ENCODE measurements at regions not wholly inside any gene's neighbourhood (a gene's known extent, or its start where the extent isn't known, plus 50 kb on each side); places are given as distances from the start of the nearest gene placed in this dataset.

DNA sequence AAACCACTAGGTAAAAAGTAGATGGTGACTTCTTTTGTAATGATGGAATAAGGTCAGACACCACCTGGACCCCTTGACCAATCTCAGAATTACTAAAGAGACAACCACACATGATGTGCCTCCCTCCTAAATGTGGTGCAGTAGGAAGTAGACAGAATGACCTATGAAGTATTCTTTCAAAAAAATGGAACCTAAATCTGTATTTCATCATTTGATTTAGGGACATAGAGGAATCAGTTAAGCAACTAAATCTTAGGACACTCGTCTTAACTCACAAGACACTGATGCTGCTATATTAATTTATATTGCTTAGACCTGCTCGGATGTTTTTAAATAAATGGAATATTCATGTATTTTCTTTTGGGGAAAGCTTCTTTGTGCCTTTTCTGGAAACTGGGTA is 80.9 kb upstream of the IRF2BP2 start:
- no peak for TF ChIP-seq CTCF (IDR thresholded peaks at IDR 0.05; ENCODE audit: insufficient read depth, low read length, poor library complexity, severe bottlenecking)
- H3K27me3 ChIP-seq (replicated peaks; ENCODE audit: control insufficient read depth, insufficient read depth, low read length): no peaks in the 10 kb centered on the region
- no peak overlapping the region for H3K4me3 ChIP-seq (replicated peaks; ENCODE audit: low read depth, low read length)
- H3K36me3 ChIP-seq (ENCODE audit: control insufficient read depth, insufficient read depth, low read length): no peaks in the 10 kb centered on the region; the same call in 1 of the 2 replicates
- DNase-seq (ENCODE audit: extremely low read depth, insufficient read length): no peak

- no peaks in the 10 kb centered on the region for H3K36me3 ChIP-seq (ENCODE audit: control insufficient read depth, insufficient read depth, low read length)
- DNase-seq (ENCODE audit: extremely low read depth, insufficient read length): no peak
- no peak for TF ChIP-seq CTCF (IDR thresholded peaks at IDR 0.05; ENCODE audit: insufficient read depth, low read length, poor library complexity, severe bottlenecking)
- no peak overlapping the region for H3K4me3 ChIP-seq (replicated peaks; ENCODE audit: low read depth, low read length)
- H3K27me3 ChIP-seq (replicated peaks; ENCODE audit: control insufficient read depth, insufficient read depth, low read length): no peaks in the 10 kb centered on the region
These were observed 79.3 kb upstream of the IRF2BP2 start for GRCh38 chr1:234689236-234689635.

DNA sequence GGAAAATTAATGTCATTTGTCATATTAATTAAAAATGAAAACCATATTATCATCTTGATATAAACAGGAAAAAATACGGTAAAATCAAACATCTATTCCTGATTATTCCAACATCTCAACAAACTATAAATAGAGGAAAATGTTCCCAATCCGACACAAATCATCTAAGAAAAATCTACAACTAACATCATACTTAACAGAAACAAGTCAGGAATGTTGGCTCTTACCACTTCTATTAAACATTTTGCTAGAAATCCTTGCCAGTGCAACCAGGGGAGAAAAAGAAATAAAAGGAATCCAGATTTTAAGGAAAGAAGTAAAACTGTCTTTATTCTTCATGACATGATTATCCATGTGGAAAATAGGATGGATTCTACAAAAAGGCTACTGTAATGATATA is 77.0 kb upstream of the IRF2BP2 start:
- no peak for TF ChIP-seq CTCF (IDR thresholded peaks at IDR 0.05; ENCODE audit: insufficient read depth, low read length, poor library complexity, severe bottlenecking)
- H3K27me3 ChIP-seq (replicated peaks; ENCODE audit: control insufficient read depth, insufficient read depth, low read length): no peaks in the 10 kb centered on the region
- H3K4me3 ChIP-seq (replicated peaks; ENCODE audit: low read depth, low read length): no peak overlapping the region
- H3K36me3 ChIP-seq (ENCODE audit: control insufficient read depth, insufficient read depth, low read length): no peaks in the 10 kb centered on the region
- no peak for DNase-seq (ENCODE audit: extremely low read depth, insufficient read length)

- H3K4me3 ChIP-seq (replicated peaks; ENCODE audit: low read depth, low read length): no peak overlapping the region
- H3K36me3 ChIP-seq (ENCODE audit: control insufficient read depth, insufficient read depth, low read length): no peaks in the 10 kb centered on the region
- DNase-seq (ENCODE audit: extremely low read depth, insufficient read length): no peak
- no peaks in the 10 kb centered on the region for H3K27me3 ChIP-seq (replicated peaks; ENCODE audit: control insufficient read depth, insufficient read depth, low read length)
- no peak for TF ChIP-seq CTCF (IDR thresholded peaks at IDR 0.05; ENCODE audit: insufficient read depth, low read length, poor library complexity, severe bottlenecking)
These were observed 76.1 kb upstream of the IRF2BP2 start for GRCh38 chr1:234686035-234686434.

- no peaks in the 10 kb centered on the region for H3K27me3 ChIP-seq (replicated peaks; ENCODE audit: control insufficient read depth, insufficient read depth, low read length)
- DNase-seq (ENCODE audit: extremely low read depth, insufficient read length): no peak
- no peaks in the 10 kb centered on the region for H3K36me3 ChIP-seq (ENCODE audit: control insufficient read depth, insufficient read depth, low read length)
- TF ChIP-seq CTCF (IDR thresholded peaks at IDR 0.05; ENCODE audit: insufficient read depth, low read length, poor library complexity, severe bottlenecking): no peak
- no peak overlapping the region for H3K4me3 ChIP-seq (replicated peaks; ENCODE audit: low read depth, low read length)
These were observed 74.9 kb upstream of the IRF2BP2 start for GRCh38 chr1:234684856-234685255.

Data from GM06990 (cell line).